ENCODE measurements at regions not wholly inside any gene's neighbourhood (a gene's known extent, or its start where the extent isn't known, plus 50 kb on each side); places are given as distances from the start of the nearest gene placed in this dataset.
"Not testable (repeated sequence)": the region's sequence is repeated elsewhere in the genome, so short reads cannot be mapped to it uniquely, and the experiment has no call there.

DNA sequence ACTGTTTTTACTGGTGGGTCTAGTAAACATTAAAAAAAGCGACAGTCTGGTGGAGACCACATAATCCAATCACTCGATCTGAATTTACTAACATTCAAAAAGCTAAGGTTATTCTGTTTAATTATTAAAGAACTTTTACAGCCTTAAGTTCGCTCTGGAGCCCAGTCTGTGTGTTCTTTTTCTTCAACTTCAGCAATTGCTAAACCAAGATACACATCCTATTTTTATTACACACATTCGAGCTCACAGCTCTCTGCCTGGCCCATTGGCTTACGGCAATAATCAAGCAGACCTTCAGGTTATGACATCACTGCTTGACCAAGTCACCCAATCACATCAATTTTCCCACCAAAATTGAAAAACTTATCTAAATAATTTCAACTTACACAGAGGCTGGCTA, 57.4 kb upstream of the PRSS16 start:
- no peak for DNase-seq (ENCODE audit: low spot score)

DNA sequence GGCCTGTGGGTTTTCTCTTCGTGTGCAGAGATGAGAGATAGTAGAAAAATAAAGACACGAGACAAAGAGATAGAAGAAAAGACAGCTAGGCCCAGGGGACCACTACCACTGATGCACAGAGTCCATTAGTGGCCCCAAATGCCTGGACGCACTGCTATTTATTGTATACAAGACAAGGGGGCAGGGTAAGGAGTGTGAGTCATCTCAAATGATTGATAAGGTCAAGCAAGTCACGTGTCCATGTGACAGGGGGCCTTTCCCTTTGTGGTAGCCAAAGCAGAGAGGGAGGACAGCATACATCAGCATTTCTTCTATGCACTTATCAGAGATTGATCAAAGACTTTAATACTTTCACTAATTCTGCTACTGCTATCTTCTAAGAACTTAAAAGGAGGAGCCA, 53.0 kb upstream of the PRSS16 start:
- DNase-seq (ENCODE audit: low spot score) = not testable (repeated sequence)

DNA sequence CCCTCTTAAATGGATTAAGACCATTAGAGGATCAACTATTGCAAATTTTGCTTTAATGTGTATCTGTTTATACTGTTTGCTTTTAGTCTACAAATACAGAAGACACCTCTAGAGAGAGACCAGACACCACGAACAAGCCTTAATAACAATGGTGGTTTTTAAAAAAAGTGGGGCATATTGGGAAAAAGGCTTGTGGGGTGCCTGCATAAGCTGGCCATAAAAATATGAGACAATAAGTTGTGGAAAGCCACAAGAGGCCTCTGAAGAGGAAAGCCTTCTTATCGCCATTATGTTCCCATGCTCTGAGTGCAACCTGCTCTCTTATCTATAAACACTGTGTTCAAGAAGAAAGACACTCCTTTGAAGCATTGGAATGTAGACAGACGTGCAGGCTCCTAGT, 52.0 kb upstream of the PRSS16 start:
- not testable (repeated sequence) for DNase-seq (ENCODE audit: low spot score)
